ENCODE measurements at regions not wholly inside any gene's neighbourhood (a gene's known extent, or its start where the extent isn't known, plus 50 kb on each side); places are given as distances from the start of the nearest gene placed in this dataset.

GRCh38 chr5:124649491-124650146, 96.8 kb downstream of the ZNF608 start:
- 30 to 43% methylated on average over 11 of the region's 11 CpGs for WGBS, 2 donors
- H3K27me3 ChIP-seq (ENCODE audit: control insufficient read depth in 1 of 2, insufficient read depth in 2 of 2, low read length in 2 of 2), result no peaks in the 10 kb centered on the region
- H3K4me1 ChIP-seq (ENCODE audit: control insufficient read depth in 2 of 2, insufficient read depth in 2 of 2, low read length in 1 of 2), result no peaks in the 10 kb centered on the region
- H3K9me3 ChIP-seq (ENCODE audit: control insufficient read depth in 2 of 2, insufficient read depth in 1 of 2, low read depth in 1 of 2, low read length in 1 of 2), result no peaks in the 10 kb centered on the region
- H3K36me3 ChIP-seq (ENCODE audit: control insufficient read depth in 2 of 2, insufficient read depth in 2 of 2, low read length in 1 of 2), result no peaks in the 10 kb centered on the region
- no peak overlapping the region for H3K27ac ChIP-seq (ENCODE audit: low read depth in 2 of 2, low read length in 1 of 2)
- no peak overlapping the region for H3K4me3 ChIP-seq (ENCODE audit: low read depth in 1 of 2, low read length in 2 of 2)

DNA sequence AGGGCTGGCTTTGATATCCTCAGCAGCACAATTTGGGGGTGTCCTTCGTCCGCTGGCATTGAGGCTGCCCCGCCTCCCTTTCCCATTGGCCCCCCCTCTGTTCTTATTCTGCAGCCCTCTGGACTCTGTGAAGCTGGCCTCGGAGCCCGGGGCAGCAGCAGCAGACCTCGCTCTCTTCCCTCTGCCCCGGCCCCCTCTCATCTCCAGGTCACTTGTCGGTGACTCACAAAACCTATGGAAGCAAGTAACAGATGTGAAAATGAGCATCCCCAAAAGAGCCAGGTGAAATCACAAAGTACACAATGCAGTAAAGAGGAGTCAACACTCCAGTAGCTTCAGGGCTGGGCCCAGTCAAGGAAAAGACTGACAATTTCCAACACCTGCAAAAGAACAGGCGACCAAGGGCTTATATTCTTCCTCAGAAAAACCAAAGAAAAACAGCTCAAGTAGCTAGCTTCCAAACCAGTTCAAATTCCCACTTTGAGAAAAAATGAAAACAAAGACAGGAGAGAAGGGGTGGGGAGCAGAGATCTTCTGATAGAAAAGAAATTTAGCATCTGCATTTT, 97.5 kb downstream of the ZNF608 start:
- no peak overlapping the region for H3K4me3 ChIP-seq (ENCODE audit: low read depth in 1 of 2, low read length in 2 of 2)

GRCh38 chr5:124647352-124647751, 99.1 kb downstream of the ZNF608 start:
- WGBS, 2 donors, result 90 to 94% methylated on average over 8 of the region's 8 CpGs
- no peaks in the 10 kb centered on the region for H3K9me3 ChIP-seq (ENCODE audit: control insufficient read depth in 2 of 2, insufficient read depth in 1 of 2, low read depth in 1 of 2, low read length in 1 of 2)
- H3K27me3 ChIP-seq (ENCODE audit: control insufficient read depth in 1 of 2, insufficient read depth in 2 of 2, low read length in 2 of 2), result no peaks in the 10 kb centered on the region
- H3K4me1 ChIP-seq (ENCODE audit: control insufficient read depth in 2 of 2, insufficient read depth in 2 of 2, low read length in 1 of 2), result no peaks in the 10 kb centered on the region
- H3K4me3 ChIP-seq (ENCODE audit: low read depth in 1 of 2, low read length in 2 of 2), result no peak overlapping the region
- H3K27ac ChIP-seq (ENCODE audit: low read depth in 2 of 2, low read length in 1 of 2), result no peak overlapping the region
- no peaks in the 10 kb centered on the region for H3K36me3 ChIP-seq (ENCODE audit: control insufficient read depth in 2 of 2, insufficient read depth in 2 of 2, low read length in 1 of 2)

More for the DNA sequence above, 97.5 kb downstream of the ZNF608 start:
- Histone ChIP-seq H3K4me1 (ENCODE audit: control insufficient read depth in 2 of 2, insufficient read depth in 2 of 2, low read length in 1 of 2) (no peaks in the 10 kb centered on the region), H3K27me3 (ENCODE audit: control insufficient read depth in 1 of 2, insufficient read depth in 2 of 2, low read length in 2 of 2) (no peaks in the 10 kb centered on the region), H3K9me3 (ENCODE audit: control insufficient read depth in 2 of 2, insufficient read depth in 1 of 2, low read depth in 1 of 2, low read length in 1 of 2) (no peaks in the 10 kb centered on the region), H3K36me3 (ENCODE audit: control insufficient read depth in 2 of 2, insufficient read depth in 2 of 2, low read length in 1 of 2) (no peaks in the 10 kb centered on the region), H3K27ac (ENCODE audit: low read depth in 2 of 2, low read length in 1 of 2) (no peak overlapping the region)
- WGBS, 2 donors, result 84 to 88% methylated on average over 9 of the region's 9 CpGs

DNA sequence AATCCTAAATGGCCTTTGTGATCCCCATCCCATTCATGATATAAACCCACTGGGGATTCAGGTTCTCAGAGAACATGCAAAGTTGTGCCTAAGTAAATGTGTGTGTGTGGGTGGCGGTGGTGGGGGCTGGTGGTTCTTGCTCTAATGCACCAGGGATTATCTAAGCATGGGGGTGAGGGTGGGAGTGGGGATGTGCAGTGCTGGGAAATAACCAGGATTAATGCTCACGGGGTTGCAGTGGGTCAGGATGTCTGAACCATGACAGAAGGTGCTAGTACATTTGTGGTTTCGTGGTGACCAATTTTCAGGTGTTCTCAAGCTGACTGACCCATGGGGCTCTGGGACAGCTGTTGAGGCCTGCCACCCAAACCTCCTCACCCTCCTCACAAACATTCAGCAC, 101.0 kb downstream of the ZNF608 start:
- no peaks in the 10 kb centered on the region for H3K9me3 ChIP-seq (ENCODE audit: control insufficient read depth in 2 of 2, insufficient read depth in 1 of 2, low read depth in 1 of 2, low read length in 1 of 2)
- H3K36me3 ChIP-seq (ENCODE audit: control insufficient read depth in 2 of 2, insufficient read depth in 2 of 2, low read length in 1 of 2), result no peaks in the 10 kb centered on the region
- no peak overlapping the region for H3K27ac ChIP-seq (ENCODE audit: low read depth in 2 of 2, low read length in 1 of 2)
- no peaks in the 10 kb centered on the region for H3K4me1 ChIP-seq (ENCODE audit: control insufficient read depth in 2 of 2, insufficient read depth in 2 of 2, low read length in 1 of 2)
- H3K27me3 ChIP-seq (ENCODE audit: control insufficient read depth in 1 of 2, insufficient read depth in 2 of 2, low read length in 2 of 2), result no peaks in the 10 kb centered on the region
- H3K4me3 ChIP-seq (ENCODE audit: low read depth in 1 of 2, low read length in 2 of 2), result no peak overlapping the region
- 88 to 95% methylated on average over 3 of the region's 3 CpGs for WGBS, 2 donors

GRCh38 chr5:124644582-124644981, 101.9 kb downstream of the ZNF608 start:
- WGBS, 2 donors, result 56 to 81% methylated on average over 1 of the region's 1 CpG
- H3K27ac ChIP-seq (ENCODE audit: low read depth in 2 of 2, low read length in 1 of 2), result no peak overlapping the region
- no peaks in the 10 kb centered on the region for H3K36me3 ChIP-seq (ENCODE audit: control insufficient read depth in 2 of 2, insufficient read depth in 2 of 2, low read length in 1 of 2)
- no peak overlapping the region for H3K4me3 ChIP-seq (ENCODE audit: low read depth in 1 of 2, low read length in 2 of 2)
- no peaks in the 10 kb centered on the region for H3K9me3 ChIP-seq (ENCODE audit: control insufficient read depth in 2 of 2, insufficient read depth in 1 of 2, low read depth in 1 of 2, low read length in 1 of 2)
- no peaks in the 10 kb centered on the region for H3K4me1 ChIP-seq (ENCODE audit: control insufficient read depth in 2 of 2, insufficient read depth in 2 of 2, low read length in 1 of 2)
- H3K27me3 ChIP-seq (ENCODE audit: control insufficient read depth in 1 of 2, insufficient read depth in 2 of 2, low read length in 2 of 2), result no peaks in the 10 kb centered on the region

GRCh38 chr5:124644138-124644537, 102.3 kb downstream of the ZNF608 start:
- H3K9me3 ChIP-seq (ENCODE audit: control insufficient read depth in 2 of 2, insufficient read depth in 1 of 2, low read depth in 1 of 2, low read length in 1 of 2), result no peaks in the 10 kb centered on the region
- WGBS, 2 donors, result 94% methylated on average over 9 of the region's 9 CpGs
- no peaks in the 10 kb centered on the region for H3K27me3 ChIP-seq (ENCODE audit: control insufficient read depth in 1 of 2, insufficient read depth in 2 of 2, low read length in 2 of 2)
- no peak overlapping the region for H3K27ac ChIP-seq (ENCODE audit: low read depth in 2 of 2, low read length in 1 of 2)
- no peak overlapping the region for H3K4me3 ChIP-seq (ENCODE audit: low read depth in 1 of 2, low read length in 2 of 2)
- H3K4me1 ChIP-seq (ENCODE audit: control insufficient read depth in 2 of 2, insufficient read depth in 2 of 2, low read length in 1 of 2), result no peaks in the 10 kb centered on the region
- H3K36me3 ChIP-seq (ENCODE audit: control insufficient read depth in 2 of 2, insufficient read depth in 2 of 2, low read length in 1 of 2), result no peaks in the 10 kb centered on the region

DNA sequence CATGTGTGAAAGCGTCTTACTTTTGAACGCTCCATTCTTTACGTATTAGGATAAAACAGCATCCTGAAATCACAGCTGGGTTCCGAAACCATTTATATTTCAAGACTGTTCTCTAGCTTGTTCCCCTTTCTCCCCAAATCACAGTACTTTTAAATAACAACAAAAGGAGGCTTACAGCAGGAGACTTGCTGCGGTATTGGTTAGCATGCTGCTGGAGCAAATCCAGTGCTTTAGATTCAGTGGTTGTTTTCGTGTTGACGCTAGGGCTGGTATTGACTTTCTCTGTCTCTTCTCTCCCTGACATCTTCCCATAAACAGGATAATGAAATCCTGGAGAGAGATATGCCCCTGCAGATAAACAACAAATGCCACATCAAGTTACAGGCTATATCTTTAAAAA, 103.1 kb downstream of the ZNF608 start:
- Histone ChIP-seq H3K9me3 (ENCODE audit: control insufficient read depth in 2 of 2, insufficient read depth in 1 of 2, low read depth in 1 of 2, low read length in 1 of 2) (no peaks in the 10 kb centered on the region), H3K27ac (ENCODE audit: low read depth in 2 of 2, low read length in 1 of 2) (no peak overlapping the region)
- WGBS, 2 donors, result 96% methylated on average over 7 of the region's 7 CpGs

DNA sequence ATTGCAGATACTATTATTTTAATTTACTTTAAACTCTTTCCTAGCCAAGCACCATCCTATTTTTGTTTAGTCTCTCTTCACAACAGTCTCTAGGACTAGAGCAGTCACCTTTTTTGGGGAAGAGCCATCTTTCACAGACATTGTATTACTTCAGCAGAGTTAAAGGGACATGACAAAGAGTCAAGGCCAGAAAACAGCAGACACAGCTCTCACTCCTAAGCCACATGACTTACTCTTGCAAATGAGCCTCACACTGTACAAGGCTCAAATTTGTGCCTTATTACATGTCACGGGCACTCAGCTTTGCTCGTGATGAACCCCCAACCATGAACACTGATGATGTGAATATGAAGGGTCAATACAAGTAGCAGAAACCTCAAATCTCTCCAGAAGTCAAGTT, 104.3 kb downstream of the ZNF608 start:
- H3K27ac ChIP-seq (ENCODE audit: low read depth in 2 of 2, low read length in 1 of 2), result no peak overlapping the region
- no peak overlapping the region for H3K4me3 ChIP-seq (ENCODE audit: low read depth in 1 of 2, low read length in 2 of 2)
- H3K4me1 ChIP-seq (ENCODE audit: control insufficient read depth in 2 of 2, insufficient read depth in 2 of 2, low read length in 1 of 2), result no peaks in the 10 kb centered on the region
- H3K27me3 ChIP-seq (ENCODE audit: control insufficient read depth in 1 of 2, insufficient read depth in 2 of 2, low read length in 2 of 2), result no peaks in the 10 kb centered on the region
- H3K9me3 ChIP-seq (ENCODE audit: control insufficient read depth in 2 of 2, insufficient read depth in 1 of 2, low read depth in 1 of 2, low read length in 1 of 2), result no peaks in the 10 kb centered on the region
- no peaks in the 10 kb centered on the region for H3K36me3 ChIP-seq (ENCODE audit: control insufficient read depth in 2 of 2, insufficient read depth in 2 of 2, low read length in 1 of 2)
- WGBS, 2 donors, result 97% methylated on average over 2 of the region's 2 CpGs

More for the DNA sequence above, 103.1 kb downstream of the ZNF608 start:
- Histone ChIP-seq H3K27me3 (ENCODE audit: control insufficient read depth in 1 of 2, insufficient read depth in 2 of 2, low read length in 2 of 2) (no peaks in the 10 kb centered on the region), H3K4me3 (ENCODE audit: low read depth in 1 of 2, low read length in 2 of 2) (no peak overlapping the region), H3K36me3 (ENCODE audit: control insufficient read depth in 2 of 2, insufficient read depth in 2 of 2, low read length in 1 of 2) (no peaks in the 10 kb centered on the region), H3K4me1 (ENCODE audit: control insufficient read depth in 2 of 2, insufficient read depth in 2 of 2, low read length in 1 of 2) (no peaks in the 10 kb centered on the region)

GRCh38 chr5:124641154-124641792, 105.2 kb downstream of the ZNF608 start:
- no peak overlapping the region for H3K27ac ChIP-seq (ENCODE audit: low read depth in 2 of 2, low read length in 1 of 2)

More at GRCh38 chr5:124641154-124641792, 105.2 kb downstream of the ZNF608 start:
- no peak overlapping the region for H3K4me3 ChIP-seq (ENCODE audit: low read depth in 1 of 2, low read length in 2 of 2)
- no peaks in the 10 kb centered on the region for H3K9me3 ChIP-seq (ENCODE audit: control insufficient read depth in 2 of 2, insufficient read depth in 1 of 2, low read depth in 1 of 2, low read length in 1 of 2)
- H3K27me3 ChIP-seq (ENCODE audit: control insufficient read depth in 1 of 2, insufficient read depth in 2 of 2, low read length in 2 of 2), result no peaks in the 10 kb centered on the region
- H3K36me3 ChIP-seq (ENCODE audit: control insufficient read depth in 2 of 2, insufficient read depth in 2 of 2, low read length in 1 of 2), result no peaks in the 10 kb centered on the region
- H3K4me1 ChIP-seq (ENCODE audit: control insufficient read depth in 2 of 2, insufficient read depth in 2 of 2, low read length in 1 of 2), result no peaks in the 10 kb centered on the region
- WGBS, 2 donors, result 63 to 89% methylated on average over 11 of the region's 11 CpGs

All from esophagus (tissue), 2 donors.